DMS79 (cell line): ENCODE measurements at regions not wholly inside any gene's neighbourhood (a gene's known extent, or its start where the extent isn't known, plus 50 kb on each side); places are given as distances from the start of the nearest gene placed in this dataset.

Source experiments
- DNase-seq: peaks from one replicate; lab custom pipeline; 2025; lab: John Stamatoyannopoulos, UW

DNA sequence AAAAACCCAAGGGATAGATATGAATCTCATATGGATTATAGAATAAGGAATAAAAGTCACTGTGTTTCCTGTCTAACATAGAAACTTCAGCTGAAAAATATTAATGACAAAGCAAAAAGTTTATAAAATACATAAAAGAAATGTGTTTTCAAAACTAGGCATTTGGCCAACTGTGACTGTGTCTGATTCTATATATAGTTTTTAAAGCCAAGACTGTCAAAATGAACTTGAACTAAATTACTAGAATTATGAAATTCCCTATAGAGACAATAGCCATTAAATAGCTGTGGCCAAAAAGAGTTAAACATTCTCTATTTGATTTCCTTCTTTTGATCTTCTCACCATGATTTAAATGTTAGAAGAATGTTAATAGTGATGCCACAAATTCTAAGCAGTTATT is 311.2 kb upstream of the SEMA3D start:
- DNase-seq = no peak

DNA sequence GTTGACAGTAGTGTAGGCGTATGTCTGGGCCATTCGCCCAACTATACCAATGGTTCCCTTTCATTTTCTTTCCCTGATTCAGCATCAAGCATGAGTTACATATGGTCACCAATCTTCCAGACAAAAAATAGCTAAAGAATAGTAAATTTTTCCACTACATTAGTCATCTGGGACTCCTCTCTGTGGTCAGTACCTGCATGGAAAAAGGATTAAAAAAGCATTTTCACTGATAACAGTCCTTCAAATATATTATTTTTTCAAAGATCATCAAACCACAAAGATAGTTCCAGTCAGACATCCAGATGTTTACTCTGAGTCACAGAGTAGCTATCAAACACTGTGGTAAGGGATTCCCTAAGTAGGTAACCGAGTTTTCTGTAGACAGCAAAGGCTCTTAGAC is 302.6 kb upstream of the SEMA3D start:
- DNase-seq = no peak

- DNase-seq = no peak
Observed at GRCh38 chr7:85488406-85488805, 301.6 kb upstream of the SEMA3D start.

DNA sequence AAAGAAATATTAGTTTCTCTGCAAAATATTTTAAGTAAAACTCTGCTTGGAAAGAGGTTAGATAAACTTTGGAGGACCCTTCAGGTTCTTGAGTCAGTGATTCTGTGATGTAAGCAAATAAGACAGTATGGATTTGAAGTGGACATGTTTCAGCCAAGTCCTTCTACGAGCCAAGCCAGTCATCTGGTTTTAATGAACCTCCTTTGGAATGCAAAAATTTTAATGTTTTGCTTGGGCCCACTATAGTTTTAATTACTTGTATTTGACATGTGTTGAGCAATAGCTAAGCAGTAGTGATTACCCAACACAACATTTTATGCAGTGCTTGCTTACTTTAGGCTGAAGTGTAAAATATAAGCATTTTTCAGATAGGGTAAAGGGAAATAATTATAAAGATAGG is 296.3 kb upstream of the SEMA3D start:
- no peak for DNase-seq

- no peak for DNase-seq
Observed at GRCh38 chr7:85480666-85481065, 293.8 kb upstream of the SEMA3D start.

DNA sequence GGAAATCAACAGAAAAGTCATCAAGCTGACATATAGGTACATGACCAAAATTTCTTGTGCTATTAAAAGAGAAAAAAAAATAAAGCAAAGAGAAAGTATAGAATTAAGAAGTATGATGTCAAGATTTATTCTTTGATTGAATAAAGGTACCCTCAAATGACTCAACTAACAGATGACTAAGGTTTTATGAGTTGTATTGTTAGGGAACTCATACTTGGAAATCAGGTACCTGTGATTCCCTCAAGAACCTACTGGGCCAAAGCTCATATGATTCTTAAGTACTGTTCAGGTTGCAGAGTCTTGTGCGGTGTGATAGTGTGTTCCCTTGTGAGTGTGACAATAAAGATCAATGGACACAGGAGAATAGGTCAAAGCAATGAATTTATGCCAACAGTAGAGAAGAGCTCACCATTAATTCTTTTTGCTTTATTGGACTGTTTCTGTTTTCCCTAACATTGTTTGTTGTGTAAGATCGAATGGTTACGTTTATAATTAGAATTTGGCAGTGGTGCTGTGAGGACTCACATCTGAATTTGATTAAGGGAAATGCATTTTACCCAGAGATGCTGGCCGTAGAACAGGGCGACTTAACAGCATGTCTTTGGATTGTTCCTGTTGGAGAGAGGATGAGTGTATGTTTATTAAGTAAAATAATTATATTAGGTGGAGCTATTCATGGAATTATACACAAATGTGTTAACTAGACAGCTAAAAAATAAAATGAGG is 293.2 kb upstream of the SEMA3D start:
- DNase-seq = no peak

- no peak for DNase-seq
Observed at GRCh38 chr7:85478530-85478929, 291.7 kb upstream of the SEMA3D start.

DNA sequence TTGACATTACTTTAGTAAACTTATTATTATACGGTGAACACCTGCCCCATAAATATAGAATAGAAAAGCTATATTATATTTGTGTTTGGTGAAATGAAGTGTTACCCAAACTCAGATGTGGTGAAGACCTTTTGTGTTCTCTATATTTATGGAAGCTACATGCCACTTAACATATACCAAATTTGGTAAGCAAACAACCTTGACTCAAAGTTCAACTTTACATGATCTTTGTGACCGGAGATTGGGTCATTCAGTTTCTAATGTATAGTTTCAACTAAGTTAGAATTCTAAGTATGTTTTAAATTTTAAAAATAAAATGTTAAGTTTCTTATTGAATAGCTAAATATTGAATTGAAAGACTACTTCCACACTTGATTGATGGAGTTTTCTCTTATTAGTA is 288.6 kb upstream of the SEMA3D start:
- no peak for DNase-seq

DNA sequence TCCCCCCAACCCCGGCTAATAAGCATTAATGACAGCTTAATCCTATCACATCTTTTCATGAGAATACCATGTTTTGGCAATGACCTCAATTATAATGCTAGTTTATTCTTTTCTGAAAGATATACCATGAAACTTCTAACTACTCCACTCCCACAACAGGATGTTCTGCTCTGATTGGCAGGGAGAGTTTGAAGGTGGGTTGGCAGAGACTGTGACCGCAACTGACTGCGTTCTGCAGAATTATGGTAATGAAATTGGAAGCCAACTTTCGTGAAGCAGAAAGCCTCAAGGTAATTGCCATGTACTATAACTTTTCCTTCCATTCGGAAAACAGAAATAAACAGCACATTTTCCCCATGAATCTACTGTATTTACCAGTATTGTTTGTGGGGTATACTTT is 288.2 kb upstream of the SEMA3D start:
- no peak for DNase-seq

GRCh38 chr7:85474234-85474633 is 287.4 kb upstream of the SEMA3D start:
- no peak for DNase-seq

GRCh38 chr7:85471740-85472139 is 284.9 kb upstream of the SEMA3D start:
- no peak for DNase-seq

DNA sequence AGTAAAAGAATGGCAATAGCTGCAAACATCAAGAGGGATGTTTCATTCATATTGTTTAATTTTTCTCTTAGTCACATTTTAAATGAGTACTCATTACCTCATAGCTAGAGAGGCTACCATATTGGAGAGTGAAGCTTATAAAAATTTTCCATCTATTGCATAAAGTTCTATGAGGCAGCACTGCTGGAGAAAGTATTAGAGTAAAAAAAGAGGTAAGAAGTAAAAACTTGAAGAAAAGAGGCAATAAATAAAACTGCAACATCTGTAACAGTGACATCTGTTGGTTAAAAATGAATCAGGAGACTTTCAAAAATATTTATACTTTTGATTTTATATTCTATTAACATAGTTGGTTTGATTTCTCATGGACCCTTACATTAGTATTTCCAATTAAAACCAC is 284.5 kb upstream of the SEMA3D start:
- DNase-seq = no peak

GRCh38 chr7:85469446-85470010 is 282.7 kb upstream of the SEMA3D start:
- no peak for DNase-seq

DNA sequence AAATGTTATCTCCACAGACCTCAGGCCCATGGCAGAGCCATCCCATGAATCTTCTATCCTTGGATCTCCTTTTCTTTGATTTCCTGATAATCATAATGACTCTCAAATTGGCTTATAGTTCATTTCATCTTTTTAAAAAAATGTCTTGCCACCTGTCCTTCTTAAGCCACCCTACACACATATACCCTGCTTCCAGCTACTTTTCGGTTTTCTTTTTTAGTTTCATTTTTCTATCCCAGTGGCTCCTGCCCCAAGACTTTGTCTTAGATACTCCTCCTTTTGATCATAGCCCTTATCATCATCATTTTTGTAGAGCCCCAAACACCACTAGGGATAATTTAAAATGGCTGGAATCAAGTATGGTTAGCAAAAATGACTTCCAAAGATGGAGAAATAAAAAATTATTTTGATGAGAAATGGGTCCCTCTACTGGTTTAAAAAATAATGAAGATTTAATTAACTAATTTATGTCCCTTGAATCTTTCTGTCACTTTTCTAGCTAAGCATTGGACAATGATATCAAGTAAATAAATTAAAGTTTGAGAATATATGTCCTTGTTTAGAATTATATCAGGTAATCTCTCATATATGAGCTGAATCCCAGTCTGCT is 277.3 kb upstream of the SEMA3D start:
- no peak for DNase-seq

- DNase-seq = no peak
Observed at GRCh38 chr7:85462671-85463070, 275.8 kb upstream of the SEMA3D start.

- no peak for DNase-seq
Observed at GRCh38 chr7:85457911-85458310, 271.1 kb upstream of the SEMA3D start.

DNA sequence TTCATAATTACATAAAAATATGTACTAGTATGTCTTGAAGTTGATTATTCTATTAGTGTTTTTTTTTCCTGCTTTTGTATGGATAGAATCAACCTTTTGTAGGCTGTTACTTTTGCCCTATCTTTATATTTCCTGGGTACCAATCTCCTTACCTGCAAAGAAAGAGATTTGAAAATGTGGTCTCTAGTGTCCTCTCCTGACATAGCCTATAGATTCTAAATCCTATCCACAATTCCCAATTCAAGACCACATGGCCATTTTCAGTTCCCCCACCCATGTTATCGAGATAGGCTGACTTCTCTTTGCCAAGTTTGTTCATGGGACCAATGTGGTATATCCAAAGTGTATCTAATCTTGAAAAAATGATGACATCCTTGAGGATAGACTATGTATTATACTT is 269.4 kb upstream of the SEMA3D start:
- no peak for DNase-seq

- DNase-seq = no peak
Observed at GRCh38 chr7:85454904-85455303, 268.0 kb upstream of the SEMA3D start.

DNA sequence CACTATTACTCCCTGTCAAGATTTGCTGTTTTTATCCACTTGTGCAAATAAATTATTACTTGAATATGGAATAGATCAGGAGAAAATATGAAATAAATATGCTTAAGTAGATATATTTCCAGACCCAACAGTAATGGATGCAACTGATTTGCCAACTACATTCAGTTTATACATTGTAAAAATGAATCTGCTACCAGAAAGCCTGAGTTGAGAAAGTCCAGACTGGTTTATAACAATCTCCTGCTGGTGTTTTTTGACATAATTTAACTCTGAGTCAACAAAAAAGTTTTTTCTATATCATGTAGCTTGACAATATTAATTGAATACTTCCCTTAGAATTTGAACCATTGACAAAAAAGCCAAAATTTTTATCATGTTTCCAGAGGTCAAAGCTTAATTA is 265.8 kb upstream of the SEMA3D start:
- DNase-seq = no peak

- DNase-seq = no peak
Observed at GRCh38 chr7:85449478-85449877, 262.6 kb upstream of the SEMA3D start.

GRCh38 chr7:85447004-85447403 is 260.1 kb upstream of the SEMA3D start:
- no peak for DNase-seq

- no peak for DNase-seq
Observed at GRCh38 chr7:85426487-85426960, 239.7 kb upstream of the SEMA3D start.

DNA sequence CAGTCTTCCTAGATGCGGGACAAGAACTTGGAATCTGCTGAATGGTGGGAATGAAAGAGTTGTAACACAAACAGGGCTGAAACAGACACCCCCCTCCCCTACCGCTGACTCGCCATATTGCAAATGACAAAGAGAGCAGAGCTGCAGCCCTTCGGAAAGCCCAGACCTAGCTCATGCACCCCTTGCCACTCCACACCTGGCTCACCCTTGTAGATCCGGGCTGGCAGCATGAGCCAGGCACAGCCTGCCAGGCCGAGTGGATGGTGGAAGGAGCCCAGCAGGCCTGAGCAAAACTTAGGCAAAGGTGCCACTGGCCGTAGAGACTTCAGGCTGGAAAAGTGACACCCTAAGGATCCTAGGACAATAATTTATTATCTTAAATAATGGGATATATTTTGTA is 237.4 kb upstream of the SEMA3D start:
- no peak for DNase-seq
